Skin of body (tissue), 1 donor: ENCODE measurements at regions not wholly inside any gene's neighbourhood (a gene's known extent, or its start where the extent isn't known, plus 50 kb on each side); places are given as distances from the start of the nearest gene placed in this dataset.
"Not testable (repeated sequence)": the region's sequence is repeated elsewhere in the genome, so short reads cannot be mapped to it uniquely, and the experiment has no call there.

Experiments used
- DNase-seq: peaks from one replicate; lab custom pipeline; 2025; lab: John Stamatoyannopoulos, UW

- no peak for DNase-seq
These were observed 1293.1 kb downstream of the PCDH19 start for GRCh38 chrX:99117011-99117410.

- no peak for DNase-seq
These were observed 1314.0 kb downstream of the PCDH19 start for GRCh38 chrX:99095965-99096635.

- DNase-seq, result no peak
These were observed 1318.6 kb downstream of the PCDH19 start for GRCh38 chrX:99091459-99091858.

- DNase-seq, result no peak
These were observed 1331.8 kb downstream of the PCDH19 start for GRCh38 chrX:99078301-99078700.

- DNase-seq, result no peak
These were observed 1333.0 kb downstream of the PCDH19 start for GRCh38 chrX:99077099-99077498.

- no peak for DNase-seq
These were observed 1336.5 kb downstream of the PCDH19 start for GRCh38 chrX:99073551-99073950.

- DNase-seq, result no peak
These were observed 1358.4 kb downstream of the PCDH19 start for GRCh38 chrX:99051639-99052038.

GRCh38 chrX:99033226-99033901, 1376.7 kb downstream of the PCDH19 start:
- DNase-seq, result no peak

GRCh38 chrX:99010957-99011356, 1399.1 kb downstream of the PCDH19 start:
- no peak for DNase-seq

- no peak for DNase-seq
These were observed 1408.8 kb downstream of the PCDH19 start for GRCh38 chrX:99001286-99001685.

- DNase-seq, result no peak
These were observed 1447.1 kb downstream of the PCDH19 start for GRCh38 chrX:98962996-98963395.

- DNase-seq, result no peak
These were observed 1454.1 kb downstream of the PCDH19 start for GRCh38 chrX:98956014-98956413.

GRCh38 chrX:98939456-98939855, 1470.6 kb downstream of the PCDH19 start:
- DNase-seq, result no peak

- no peak for DNase-seq
These were observed 1478.9 kb downstream of the PCDH19 start for GRCh38 chrX:98931216-98931615.

- peak; percentile 28 for DNase-seq
These were observed 1485.6 kb downstream of the PCDH19 start for GRCh38 chrX:98924511-98924910.

GRCh38 chrX:98897191-98897590, 1512.9 kb downstream of the PCDH19 start:
- no peak for DNase-seq

- DNase-seq, result not testable (repeated sequence)
These were observed 1559.4 kb downstream of the PCDH19 start for GRCh38 chrX:98850639-98851038.
